DMS53 treated with DMSO at 0.1 percent for 48 hours (cell line): ENCODE measurements at regions not wholly inside any gene's neighbourhood (a gene's known extent, or its start where the extent isn't known, plus 50 kb on each side); places are given as distances from the start of the nearest gene placed in this dataset.
"Not testable (repeated sequence)": the region's sequence is repeated elsewhere in the genome, so short reads cannot be mapped to it uniquely, and the experiment has no call there.

Experiments used
- DNase-seq: peaks from one replicate; lab custom pipeline; 2025; ENCODE audit not compliant: unreplicated experiment; lab: John Stamatoyannopoulos, UW

DNA sequence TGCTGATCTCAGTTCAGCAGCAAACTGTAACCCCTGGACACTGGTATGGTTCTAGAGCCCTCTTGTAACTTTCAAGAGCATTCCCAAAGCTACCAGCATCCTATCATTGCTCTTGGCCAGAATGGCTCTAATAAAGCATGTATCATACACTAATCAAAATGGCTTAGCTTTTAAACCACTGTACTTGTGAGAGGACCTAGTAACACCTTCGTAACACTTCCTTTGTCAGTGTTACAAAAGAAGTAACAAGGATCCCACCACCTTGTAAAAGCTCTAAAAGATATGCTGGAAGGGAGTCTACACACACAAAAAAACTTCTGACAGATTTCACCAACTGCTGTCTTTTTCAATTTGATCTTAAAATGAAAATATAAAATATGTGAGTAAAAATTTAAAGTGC, 144.7 kb downstream of the ALOX5 start:
- DNase-seq = no peak

DNA sequence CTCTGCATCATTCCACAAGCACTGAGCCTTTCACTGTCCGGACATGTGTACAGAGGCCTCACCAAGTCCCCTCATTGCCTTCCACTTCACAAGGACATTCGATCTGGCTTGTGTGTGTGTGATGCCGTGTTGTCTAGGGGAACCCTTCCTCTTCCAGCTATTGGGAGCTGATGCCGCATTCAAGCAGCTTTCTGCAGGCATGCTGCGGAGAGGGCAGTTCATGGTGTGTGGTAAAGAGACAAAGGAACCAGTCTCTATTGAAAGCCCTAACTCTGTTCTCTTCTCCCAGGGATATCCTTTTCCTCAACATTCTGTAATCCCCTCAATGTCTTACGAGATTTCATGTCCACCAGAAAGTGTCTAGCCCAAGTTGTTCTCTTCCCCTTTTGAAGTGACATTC, 141.6 kb downstream of the ALOX5 start:
- DNase-seq = no peak

DNA sequence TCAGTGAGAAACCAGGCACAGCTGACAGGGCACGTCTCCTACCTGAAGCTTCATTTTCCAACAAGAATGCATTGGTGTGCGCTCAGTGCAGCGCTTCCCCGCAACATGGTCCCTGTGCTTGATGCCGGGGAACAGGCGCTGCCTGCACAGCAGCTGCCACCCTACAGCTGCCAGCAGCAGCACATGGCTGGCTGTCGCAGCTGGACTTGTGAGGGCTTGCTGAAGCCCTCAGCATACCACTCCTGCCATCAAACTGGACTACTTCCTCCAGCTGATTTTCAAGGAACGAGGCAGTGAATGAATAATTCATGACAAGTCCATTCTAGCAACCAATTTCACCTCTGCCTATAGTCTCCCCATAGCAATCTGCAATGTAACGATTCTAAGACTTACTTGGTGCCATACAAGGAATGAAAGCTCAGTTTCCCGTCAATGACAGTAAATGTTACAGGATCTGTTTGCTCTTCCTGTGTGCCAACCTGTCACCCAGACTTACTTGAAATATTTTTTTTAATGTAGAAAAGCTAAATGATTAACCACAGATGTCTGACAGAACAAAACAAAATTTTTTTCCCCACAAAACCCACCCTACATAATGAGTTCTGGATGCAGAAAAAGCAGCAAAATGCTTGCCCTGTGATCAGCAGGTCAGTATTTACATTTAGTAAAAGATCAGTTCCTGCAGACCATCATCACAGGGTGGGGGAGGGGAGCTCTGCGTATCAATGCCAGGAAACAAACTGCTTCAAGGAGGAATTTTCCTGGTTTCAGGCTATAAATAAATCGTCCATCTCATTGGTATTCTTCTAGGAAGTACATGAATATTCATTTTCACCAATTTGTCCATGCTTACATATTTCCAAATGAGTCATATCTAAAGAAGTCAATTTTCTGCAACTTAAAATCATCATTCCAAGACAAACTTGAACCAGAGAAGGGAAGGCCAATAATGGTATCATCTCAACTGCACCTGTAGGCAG, 140.6 kb downstream of the ALOX5 start:
- peak; percentile 41 for DNase-seq

DNA sequence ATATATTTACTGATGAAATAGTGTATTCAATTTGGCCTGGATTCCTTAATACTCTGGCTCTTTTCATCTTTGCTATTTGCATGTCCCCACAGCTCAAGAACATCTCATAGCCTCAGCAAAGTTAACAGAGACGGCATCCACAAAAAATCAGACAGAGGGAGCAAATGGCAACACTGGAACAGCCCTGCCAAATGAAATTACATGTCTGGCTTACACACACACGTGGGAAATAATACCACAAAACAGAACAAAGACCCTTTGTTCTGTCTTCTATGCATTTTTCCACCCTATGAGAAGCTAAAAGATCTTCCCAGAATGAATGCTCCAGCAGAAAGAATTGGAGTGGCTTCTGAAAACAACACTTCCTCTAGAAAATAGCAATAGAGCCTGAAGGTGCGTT, 139.5 kb downstream of the ALOX5 start:
- no peak for DNase-seq

DNA sequence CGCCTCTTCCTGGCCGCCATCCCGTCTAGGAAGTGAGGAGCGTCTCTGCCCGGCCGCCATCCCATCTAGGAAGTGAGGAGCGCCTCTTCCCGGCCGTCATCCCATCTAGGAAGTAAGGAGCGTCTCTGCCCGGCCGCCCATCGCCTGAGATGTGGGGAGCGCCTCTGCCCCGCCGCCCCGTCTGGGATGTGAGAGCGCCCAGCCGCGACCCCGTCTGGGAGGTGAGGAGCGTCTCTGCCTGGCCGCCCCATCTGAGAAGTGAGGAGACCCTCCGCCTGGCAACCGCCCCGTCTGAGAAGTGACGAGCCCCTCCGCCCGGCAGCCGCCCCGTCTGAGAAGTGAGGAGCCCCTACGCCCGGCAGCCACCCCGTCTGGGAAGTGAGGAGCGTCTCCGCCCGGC, 137.9 kb downstream of the ALOX5 start:
- DNase-seq = not testable (repeated sequence)

DNA sequence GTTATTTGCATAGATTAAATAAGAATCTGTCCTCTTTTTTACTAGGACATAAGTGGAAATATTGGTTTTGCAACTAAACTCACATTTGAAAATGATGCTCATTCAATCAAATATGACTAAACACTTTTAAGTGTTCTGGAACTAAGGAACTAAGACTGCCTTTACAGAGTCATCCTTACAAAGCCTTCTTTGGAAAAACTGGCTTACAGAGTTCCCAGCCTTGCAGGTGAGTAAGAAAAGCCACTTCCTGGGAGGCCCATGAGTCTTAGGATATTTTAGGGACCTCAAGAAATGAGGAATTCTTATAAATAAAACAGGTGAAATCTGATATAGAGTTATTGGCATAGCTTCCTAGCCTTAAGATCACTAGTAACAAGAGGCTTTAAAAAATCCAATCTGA, 135.5 kb downstream of the ALOX5 start:
- no peak for DNase-seq

DNA sequence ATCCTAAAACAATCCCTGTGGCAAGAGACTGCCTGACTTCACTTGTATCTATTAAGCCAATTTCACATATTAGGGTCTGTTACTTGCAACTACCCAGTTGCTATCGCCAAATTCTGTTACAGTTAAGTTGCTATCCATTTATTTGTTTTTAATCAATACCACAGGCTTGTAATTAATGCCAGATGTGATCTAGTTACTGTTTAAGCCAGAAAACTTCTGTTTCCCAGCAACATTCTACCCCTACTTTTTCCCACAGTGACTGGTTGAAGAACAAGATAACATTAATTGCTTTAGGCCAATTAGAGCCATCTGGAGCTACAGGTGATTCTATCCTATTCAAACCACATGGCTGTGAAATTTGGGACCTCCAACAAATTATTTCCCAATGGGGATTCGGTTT, 131.3 kb downstream of the ALOX5 start:
- DNase-seq = no peak

DNA sequence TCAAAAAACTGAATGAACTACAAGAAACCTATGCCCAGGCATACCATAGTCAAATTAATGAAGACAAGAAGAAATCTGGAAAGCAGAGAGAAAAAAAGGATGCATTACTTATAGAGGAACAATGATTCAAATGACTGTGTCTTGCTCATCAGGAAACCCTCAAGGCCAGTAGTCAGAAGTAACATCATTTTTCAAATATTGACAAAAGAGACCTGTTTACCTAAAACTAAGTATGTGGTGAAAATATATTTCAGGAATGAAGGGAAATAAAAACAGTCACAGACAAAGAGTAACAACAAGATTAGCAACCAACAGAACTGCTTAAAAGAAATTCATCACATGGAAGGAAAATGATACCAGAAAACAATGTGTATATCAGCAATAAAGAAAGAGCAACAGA, 128.4 kb downstream of the ALOX5 start:
- DNase-seq = peak; percentile 17

DNA sequence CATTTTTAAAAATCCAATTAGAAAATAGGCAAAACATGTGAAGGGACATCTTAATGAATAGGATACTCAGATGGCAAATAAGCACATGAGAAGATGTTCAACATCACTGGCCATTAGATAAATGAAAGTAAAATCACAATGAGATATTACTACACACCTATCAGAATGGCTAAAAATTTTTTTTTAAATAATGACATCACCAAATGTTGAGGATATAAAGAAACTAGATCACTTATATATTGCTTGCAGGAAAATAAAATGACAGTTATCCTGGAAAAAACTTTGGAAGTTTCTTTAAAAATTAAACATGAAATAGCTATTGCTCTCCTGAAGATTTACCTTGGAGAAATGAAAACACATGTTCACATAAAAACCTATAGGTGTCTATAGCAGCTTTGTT, 127.8 kb downstream of the ALOX5 start:
- no peak for DNase-seq

DNA sequence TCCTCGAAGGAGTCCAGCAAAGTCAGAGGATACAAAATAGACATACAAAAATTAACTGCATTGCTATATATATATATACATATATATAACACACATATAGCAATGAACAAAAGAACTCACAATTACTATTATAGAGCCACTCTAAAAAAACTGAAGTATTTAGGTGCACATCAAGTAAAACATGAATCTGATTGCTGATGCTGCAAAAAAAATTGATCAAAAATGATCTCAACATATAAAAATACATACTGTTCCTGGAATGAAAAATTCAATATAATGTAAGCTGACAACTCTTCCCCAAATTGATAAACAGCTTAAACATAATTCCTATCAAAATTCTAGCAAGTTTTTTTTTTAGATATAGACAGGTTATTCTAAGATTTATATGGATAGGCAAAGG, 126.8 kb downstream of the ALOX5 start:
- no peak for DNase-seq

DNA sequence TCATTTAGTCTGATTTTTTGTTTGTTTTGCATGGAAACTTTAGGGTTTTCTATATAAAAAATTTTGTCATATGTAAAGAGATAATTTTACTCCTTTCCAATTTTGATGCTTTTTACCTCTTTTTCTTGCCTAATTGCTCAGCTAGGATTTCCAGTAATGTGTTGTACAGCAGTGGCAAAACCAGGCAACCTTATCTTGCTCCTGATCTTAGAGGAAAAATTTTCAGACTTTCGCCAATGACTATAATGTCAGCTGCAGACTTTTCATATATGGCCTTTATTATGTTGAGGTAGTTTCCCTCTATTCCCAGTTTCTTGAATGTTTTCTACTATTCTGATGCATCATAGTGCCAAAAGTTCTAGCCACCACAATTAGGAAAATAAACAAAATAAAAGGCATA, 126.3 kb downstream of the ALOX5 start:
- DNase-seq = no peak

DNA sequence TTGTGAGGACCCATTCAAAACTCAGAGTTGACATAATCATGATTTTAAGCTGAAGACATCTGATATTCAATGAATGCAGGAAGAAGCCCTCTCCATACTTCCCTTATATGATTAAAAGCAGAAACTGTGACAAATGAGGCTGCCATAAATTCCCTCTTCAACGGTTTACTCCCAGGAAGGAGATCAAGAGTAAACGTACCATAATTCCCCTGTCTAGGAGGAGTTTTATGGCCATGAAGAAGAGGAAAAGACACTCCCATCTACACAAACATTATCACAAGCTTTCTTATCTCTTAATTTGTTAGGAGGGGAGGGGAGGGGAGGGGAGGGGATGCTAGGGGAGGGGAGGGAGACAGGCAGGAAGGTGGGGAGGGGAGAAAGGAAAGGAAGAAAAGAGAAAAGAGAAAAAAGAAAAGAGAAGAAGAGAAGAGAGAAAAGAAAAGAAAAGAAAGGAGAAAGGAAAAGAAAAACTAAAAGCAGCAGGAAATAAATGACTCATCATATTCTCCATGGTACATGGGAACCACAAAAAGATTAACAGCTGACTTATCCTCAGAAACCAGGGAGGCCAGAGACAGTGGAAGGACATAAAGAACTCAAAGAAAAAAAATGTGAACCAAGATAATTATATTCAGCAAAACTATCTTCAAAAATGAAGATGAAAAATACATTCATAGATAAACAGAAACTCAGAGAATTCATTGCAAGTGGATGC, 121.6 kb downstream of the ALOX5 start:
- peak; percentile 3 for DNase-seq
